ENCODE measurements at regions not wholly inside any gene's neighbourhood (a gene's known extent, or its start where the extent isn't known, plus 50 kb on each side); places are given as distances from the start of the nearest gene placed in this dataset.

GRCh38 chr14:89477391-89477790, 60.4 kb upstream of the FOXN3 start:
- TF ChIP-seq CTCF (conservative IDR thresholded peaks at IDR 0.05) (no peak), ZFX (IDR thresholded peaks at IDR 0.05) (no peak)
